ENCODE measurements at regions not wholly inside any gene's neighbourhood (a gene's known extent, or its start where the extent isn't known, plus 50 kb on each side); places are given as distances from the start of the nearest gene placed in this dataset.

DNA sequence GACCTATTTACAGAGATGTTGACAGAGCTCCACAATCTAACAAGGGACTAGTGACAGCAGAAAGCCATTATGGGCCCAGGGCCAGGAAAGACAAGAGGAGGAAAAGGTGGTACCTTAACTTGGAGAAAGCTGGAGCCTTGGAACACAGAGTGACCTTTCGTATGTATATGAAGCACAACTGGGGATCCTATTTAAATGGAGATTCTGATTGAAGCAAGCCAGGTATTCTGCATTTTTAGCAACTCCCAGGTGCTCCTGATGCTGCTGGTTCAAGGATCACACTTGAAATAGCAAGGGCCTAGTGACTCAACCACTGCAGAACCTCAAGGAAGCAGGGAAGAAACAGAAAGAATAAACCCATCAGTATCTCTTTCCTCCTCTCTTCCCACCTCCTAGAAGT, 99.4 kb downstream of the TMEM47 start:
- no peak for TF ChIP-seq POLR2A (IDR thresholded peaks at IDR 0.05)
- TF ChIP-seq, protein P1, sequence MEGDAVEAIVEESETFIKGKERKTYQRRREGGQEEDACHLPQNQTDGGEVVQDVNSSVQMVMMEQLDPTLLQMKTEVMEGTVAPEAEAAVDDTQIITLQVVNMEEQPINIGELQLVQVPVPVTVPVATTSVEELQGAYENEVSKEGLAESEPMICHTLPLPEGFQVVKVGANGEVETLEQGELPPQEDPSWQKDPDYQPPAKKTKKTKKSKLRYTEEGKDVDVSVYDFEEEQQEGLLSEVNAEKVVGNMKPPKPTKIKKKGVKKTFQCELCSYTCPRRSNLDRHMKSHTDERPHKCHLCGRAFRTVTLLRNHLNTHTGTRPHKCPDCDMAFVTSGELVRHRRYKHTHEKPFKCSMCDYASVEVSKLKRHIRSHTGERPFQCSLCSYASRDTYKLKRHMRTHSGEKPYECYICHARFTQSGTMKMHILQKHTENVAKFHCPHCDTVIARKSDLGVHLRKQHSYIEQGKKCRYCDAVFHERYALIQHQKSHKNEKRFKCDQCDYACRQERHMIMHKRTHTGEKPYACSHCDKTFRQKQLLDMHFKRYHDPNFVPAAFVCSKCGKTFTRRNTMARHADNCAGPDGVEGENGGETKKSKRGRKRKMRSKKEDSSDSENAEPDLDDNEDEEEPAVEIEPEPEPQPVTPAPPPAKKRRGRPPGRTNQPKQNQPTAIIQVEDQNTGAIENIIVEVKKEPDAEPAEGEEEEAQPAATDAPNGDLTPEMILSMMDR (IDR thresholded peaks at IDR 0.05 in 4 of 5, conservative IDR thresholded peaks at IDR 0.05 in 1 of 5), result no peak

Data from gastrocnemius medialis (tissue), 4 donors.